DND-41 (cell line): ENCODE measurements at regions not wholly inside any gene's neighbourhood (a gene's known extent, or its start where the extent isn't known, plus 50 kb on each side); places are given as distances from the start of the nearest gene placed in this dataset.

Experiments
- ATAC-seq: fragments of 200-7000 bp; cut with Tn5 transposase; 3 replicates; pipeline ENCODE4 v1.9.1; 2021; ENCODE audit warnings: low read depth; ENCODE audit not compliant: insufficient read depth
- DNase-seq: peaks from one replicate; pipeline ENCODE4 v3.0.0-alpha.2; 2020
- H2AFZ ChIP-seq: 2 replicates; pipeline ENCODE4 v1.6.0; 2012; ENCODE audit warnings: low read depth, low read length
- H3K27ac ChIP-seq: 2 replicates; pipeline ENCODE4 v1.5.1; 2012; ENCODE audit warnings: low read length, inconsistent platforms
- H3K27me3 ChIP-seq: fragments of 200-600 bp; sonication (generic); 2 replicates; pipeline ENCODE4 v1.6.0; 2012; ENCODE audit warnings: low read length, mild to moderate bottlenecking, inconsistent platforms; ENCODE audit not compliant: insufficient read depth, poor library complexity
- H3K36me3 ChIP-seq: 2 replicates; pipeline ENCODE4 v1.5.1; 2012; ENCODE audit warnings: low read length, inconsistent platforms; ENCODE audit not compliant: insufficient read depth
- H3K4me1 ChIP-seq: 2 replicates; pipeline ENCODE4 v1.5.1; 2012; ENCODE audit warnings: mild to moderate bottlenecking, low read length; ENCODE audit not compliant: insufficient read depth
- H3K4me2 ChIP-seq: 2 replicates; pipeline ENCODE4 v1.6.0; 2012; ENCODE audit warnings: mild to moderate bottlenecking, moderate library complexity, low read length, inconsistent platforms; ENCODE audit not compliant: insufficient read depth
- H3K4me3 ChIP-seq, 2 experiments: fragments of 200-600 bp in 1 of 2; shearing (Covaris generic) in 1 of 2; 2 replicates each; pipeline ENCODE4 v1.5.1; 2012 to 2016; ENCODE audit warnings: inconsistent platforms in 2 of 2, low read length in 2 of 2, mild to moderate bottlenecking in 2 of 2, low read depth in 1 of 2, moderate library complexity in 1 of 2
- H3K79me2 ChIP-seq: 2 replicates; pipeline ENCODE4 v1.6.0; 2012; ENCODE audit warnings: low read length, inconsistent platforms; ENCODE audit not compliant: insufficient read depth
- H3K9ac ChIP-seq: 2 replicates; pipeline ENCODE4 v1.6.0; 2012; ENCODE audit warnings: low read depth, mild to moderate bottlenecking, inconsistent platforms, low read length, moderate library complexity
- H3K9me3 ChIP-seq: 2 replicates; pipeline ENCODE4 v1.5.1; 2012; ENCODE audit warnings: low read length, moderate library complexity, mild to moderate bottlenecking, inconsistent platforms; ENCODE audit not compliant: insufficient read depth, severe bottlenecking
- H4K20me1 ChIP-seq: 2 replicates; pipeline ENCODE4 v1.6.0; 2012; ENCODE audit warnings: low read length; ENCODE audit not compliant: insufficient read depth
- EZH2 ChIP-seq: IDR thresholded peaks from 3 replicates; pipeline ENCODE4 v1.6.1; 2012; ENCODE audit warnings: borderline replicate concordance, low read depth, mild to moderate bottlenecking, moderate library complexity, low read length, inconsistent platforms; ENCODE audit not compliant: severe bottlenecking
- TF ChIP-seq, protein P1 (sequence below): IDR thresholded peaks from 2 replicates; pipeline ENCODE4 v1.5.1; 2012; ENCODE audit warnings: borderline replicate concordance, low read length, moderate library complexity, mild to moderate bottlenecking; ENCODE audit not compliant: poor library complexity, severe bottlenecking; ENCODE audit errors: extremely low read depth

DNA sequence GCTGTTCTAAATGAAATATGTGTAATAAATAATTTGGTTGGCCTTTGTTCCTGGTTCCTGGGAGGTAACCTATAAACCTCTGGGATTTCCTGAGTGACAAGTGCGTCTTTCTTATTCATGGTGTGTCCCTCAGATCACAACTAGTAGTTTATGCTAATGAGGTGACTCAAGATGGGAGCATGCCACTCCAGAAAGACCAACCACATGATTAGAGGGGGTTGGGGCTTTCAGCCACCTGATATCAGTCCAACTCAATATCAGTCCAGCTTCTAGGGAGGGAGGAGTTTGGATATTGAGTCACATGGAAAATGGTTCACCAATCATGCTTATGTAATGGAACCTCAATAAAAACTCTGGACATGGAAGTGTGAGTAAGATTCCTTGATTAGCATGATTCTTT, 96.6 kb downstream of the QPCT start:
- Histone ChIP-seq H3K27me3 (peaks cover 5% of the 10 kb centered on the region), H3K9me3 (no peaks in the 10 kb centered on the region), H4K20me1 (no peaks in the 10 kb centered on the region), H3K4me1 (no peaks in the 10 kb centered on the region), H2AFZ (no peak overlapping the region), H3K4me3 (no peak overlapping the region), H3K27ac (no peak overlapping the region), H3K36me3 (no peaks in the 10 kb centered on the region), H3K9ac (no peak overlapping the region), H3K4me2 (no peak overlapping the region), H3K79me2 (no peaks in the 10 kb centered on the region)
- TF ChIP-seq, protein P1, sequence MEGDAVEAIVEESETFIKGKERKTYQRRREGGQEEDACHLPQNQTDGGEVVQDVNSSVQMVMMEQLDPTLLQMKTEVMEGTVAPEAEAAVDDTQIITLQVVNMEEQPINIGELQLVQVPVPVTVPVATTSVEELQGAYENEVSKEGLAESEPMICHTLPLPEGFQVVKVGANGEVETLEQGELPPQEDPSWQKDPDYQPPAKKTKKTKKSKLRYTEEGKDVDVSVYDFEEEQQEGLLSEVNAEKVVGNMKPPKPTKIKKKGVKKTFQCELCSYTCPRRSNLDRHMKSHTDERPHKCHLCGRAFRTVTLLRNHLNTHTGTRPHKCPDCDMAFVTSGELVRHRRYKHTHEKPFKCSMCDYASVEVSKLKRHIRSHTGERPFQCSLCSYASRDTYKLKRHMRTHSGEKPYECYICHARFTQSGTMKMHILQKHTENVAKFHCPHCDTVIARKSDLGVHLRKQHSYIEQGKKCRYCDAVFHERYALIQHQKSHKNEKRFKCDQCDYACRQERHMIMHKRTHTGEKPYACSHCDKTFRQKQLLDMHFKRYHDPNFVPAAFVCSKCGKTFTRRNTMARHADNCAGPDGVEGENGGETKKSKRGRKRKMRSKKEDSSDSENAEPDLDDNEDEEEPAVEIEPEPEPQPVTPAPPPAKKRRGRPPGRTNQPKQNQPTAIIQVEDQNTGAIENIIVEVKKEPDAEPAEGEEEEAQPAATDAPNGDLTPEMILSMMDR: no peak
- TF ChIP-seq EZH2: no peak
- no peak for DNase-seq
- no peak for ATAC-seq

DNA sequence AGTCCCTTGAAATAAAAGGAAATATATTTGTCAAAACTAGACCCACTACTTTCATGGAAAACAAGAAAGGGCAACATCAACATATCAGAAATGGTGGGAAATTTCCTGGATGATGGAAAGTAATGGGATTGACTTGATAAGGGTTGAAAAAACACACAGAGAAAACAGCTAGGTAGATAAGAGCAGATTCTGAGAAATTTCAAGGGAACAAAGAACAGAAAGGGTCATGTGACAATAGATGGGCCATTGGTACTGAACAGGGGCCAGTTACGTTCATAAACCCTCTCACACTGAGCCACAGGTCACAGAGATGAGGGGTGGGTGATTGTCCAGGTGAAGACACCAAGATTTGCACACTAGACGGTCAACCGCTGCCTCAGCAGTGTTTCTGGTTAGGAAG, 98.7 kb downstream of the QPCT start:
- Histone ChIP-seq H3K27ac (no peak overlapping the region), H3K79me2 (no peaks in the 10 kb centered on the region), H3K9ac (no peak overlapping the region), H2AFZ (no peak overlapping the region), H3K36me3 (no peaks in the 10 kb centered on the region), H3K4me2 (no peak overlapping the region), H3K9me3 (no peaks in the 10 kb centered on the region), H3K4me1 (no peaks in the 10 kb centered on the region), H4K20me1 (no peaks in the 10 kb centered on the region), H3K27me3 (peaks cover 7% of the 10 kb centered on the region), H3K4me3 (no peak overlapping the region)
- ATAC-seq: no peak
- TF ChIP-seq EZH2: no peak
- TF ChIP-seq, protein P1: no peak
- DNase-seq: no peak

DNA sequence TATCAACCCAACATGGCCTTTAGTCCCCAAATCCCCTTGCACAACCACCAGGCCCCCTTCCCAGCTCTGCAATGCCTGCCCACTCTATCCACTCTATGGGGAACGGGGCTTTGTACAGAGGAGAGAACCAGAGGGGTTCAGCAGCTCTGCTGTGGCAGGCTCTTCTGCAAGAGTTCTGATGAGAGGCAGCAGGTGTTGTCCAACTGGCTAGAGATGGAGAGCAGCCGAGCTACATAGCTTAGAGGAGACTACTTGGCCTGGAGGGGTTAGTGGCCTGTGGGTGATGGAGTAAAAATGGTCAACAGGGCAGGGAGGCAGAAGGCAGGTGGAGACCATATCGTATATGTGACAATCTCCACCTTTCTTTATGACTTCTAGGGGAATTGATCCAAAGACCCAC, 103.0 kb downstream of the QPCT start:
- H3K27ac ChIP-seq: no peak overlapping the region
- DNase-seq: no peak
- TF ChIP-seq, protein P1: no peak
- TF ChIP-seq EZH2: no peak
- no peak for ATAC-seq
- H4K20me1 ChIP-seq: no peaks in the 10 kb centered on the region
- no peak overlapping the region for H3K4me3 ChIP-seq
- H3K4me1 ChIP-seq: no peaks in the 10 kb centered on the region
- H3K27me3 ChIP-seq: peaks cover 5% of the 10 kb centered on the region
- H3K9ac ChIP-seq: no peak overlapping the region
- no peaks in the 10 kb centered on the region for H3K36me3 ChIP-seq
- H3K4me2 ChIP-seq: no peak overlapping the region
- H3K79me2 ChIP-seq: no peaks in the 10 kb centered on the region
- H2AFZ ChIP-seq: no peak overlapping the region
- no peaks in the 10 kb centered on the region for H3K9me3 ChIP-seq

DNA sequence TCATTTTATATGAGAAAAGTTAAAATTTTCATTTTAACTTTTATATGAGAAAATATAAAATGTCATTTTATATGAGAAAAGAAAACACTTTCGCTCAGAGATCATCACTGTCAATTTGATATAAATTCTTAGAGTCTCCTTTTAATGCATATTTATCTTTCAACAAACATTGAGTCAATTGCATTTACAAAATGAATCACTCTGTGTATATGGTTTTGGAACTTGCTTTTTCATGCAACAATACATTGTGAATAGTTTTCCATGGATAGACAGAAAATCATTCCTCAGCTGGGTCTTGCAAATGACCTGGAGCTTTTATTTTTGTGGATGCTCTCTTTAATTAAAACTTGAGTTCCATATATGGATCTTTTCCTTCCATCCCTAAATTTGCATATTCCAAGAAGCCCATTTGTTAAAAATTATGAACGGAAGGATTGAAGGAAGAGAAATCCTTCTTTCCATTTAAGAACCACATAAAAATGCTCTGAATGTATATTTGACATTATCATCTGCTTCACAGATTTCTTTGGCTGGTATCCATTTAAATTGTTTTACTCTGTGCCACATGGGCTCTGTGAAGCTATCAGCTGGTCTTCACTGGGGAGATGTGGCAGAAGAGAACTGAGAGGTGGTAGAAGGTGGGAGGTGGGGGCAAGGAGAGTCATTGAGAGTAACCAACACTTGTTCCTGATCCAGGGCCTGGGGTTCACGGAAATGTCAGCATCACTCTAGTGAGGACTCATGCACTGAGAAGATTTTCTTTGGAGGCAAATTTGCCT, 104.1 kb downstream of the QPCT start:
- no peak overlapping the region for H3K27ac ChIP-seq
- H3K9ac ChIP-seq: no peak overlapping the region
- DNase-seq (no peak), ATAC-seq (no peak)
- H3K79me2 ChIP-seq: no peaks in the 10 kb centered on the region
- no peaks in the 10 kb centered on the region for H3K36me3 ChIP-seq
- no peak overlapping the region for H2AFZ ChIP-seq
- H3K27me3 ChIP-seq: peaks cover 5% of the 10 kb centered on the region
- H3K4me1 ChIP-seq: no peaks in the 10 kb centered on the region
- H4K20me1 ChIP-seq: no peaks in the 10 kb centered on the region
- no peak overlapping the region for H3K4me3 ChIP-seq
- no peak for TF ChIP-seq EZH2
- TF ChIP-seq, protein P1: no peak
- no peak overlapping the region for H3K4me2 ChIP-seq
- H3K9me3 ChIP-seq: no peaks in the 10 kb centered on the region
